Smooth muscle cell (in vitro differentiated cells): ENCODE measurements at regions not wholly inside any gene's neighbourhood (a gene's known extent, or its start where the extent isn't known, plus 50 kb on each side); places are given as distances from the start of the nearest gene placed in this dataset.

Experiments used
- DNase-seq: peaks from one replicate; lab custom pipeline; 2025; ENCODE audit not compliant: unreplicated experiment; lab: John Stamatoyannopoulos, UW
- H2AFZ ChIP-seq: fragments of 200-600 bp; sonication (generic); 2 replicates; pipeline ENCODE4 v1.6.0; 2016; ENCODE audit warnings: antibody characterized with exemption, low read depth, mild to moderate bottlenecking
- H3F3A ChIP-seq: fragments of 200-600 bp; sonication (generic); 2 replicates; pipeline ENCODE4 v1.6.0; 2017; ENCODE audit warnings: antibody characterized with exemption, low read depth
- H3K27ac ChIP-seq: fragments of 200-600 bp; sonication (generic); 2 replicates; pipeline ENCODE4 v1.5.1; 2016; ENCODE audit warnings: low read depth, mild to moderate bottlenecking
- H3K27me3 ChIP-seq: fragments of 200-600 bp; sonication (generic); 2 replicates; pipeline ENCODE4 v1.6.1; 2016; ENCODE audit warnings: low read depth, mild to moderate bottlenecking
- H3K36me3 ChIP-seq: fragments of 200-600 bp; sonication (generic); 2 replicates; pipeline ENCODE4 v1.5.1; 2016; ENCODE audit warnings: low read depth
- H3K4me1 ChIP-seq: fragments of 200-600 bp; sonication (generic); 2 replicates; pipeline ENCODE4 v1.5.1; 2016; ENCODE audit warnings: low read depth
- H3K4me2 ChIP-seq: fragments of 200-600 bp; sonication (generic); 2 replicates; pipeline ENCODE4 v1.6.0; 2016; ENCODE audit warnings: mild to moderate bottlenecking
- H3K4me3 ChIP-seq: fragments of 200-600 bp; sonication (generic); 2 replicates; pipeline ENCODE4 v1.5.1; 2016; ENCODE audit warnings: mild to moderate bottlenecking
- H3K79me2 ChIP-seq: fragments of 200-600 bp; sonication (generic); 2 replicates; pipeline ENCODE4 v1.6.0; 2016; ENCODE audit warnings: low read depth, mild to moderate bottlenecking
- H3K9ac ChIP-seq: fragments of 200-600 bp; sonication (generic); 2 replicates; pipeline ENCODE4 v1.6.0; 2016; ENCODE audit warnings: low read depth
- H3K9me3 ChIP-seq: fragments of 200-600 bp; sonication (generic); replicated peaks from 2 replicates; pipeline ENCODE4 v1.5.1; 2016; ENCODE audit warnings: low read depth
- H4K20me1 ChIP-seq: fragments of 200-600 bp; sonication (generic); 2 replicates; pipeline ENCODE4 v1.6.0; 2016; ENCODE audit warnings: low read depth
- WGBS: methylation state at CpG from one replicate; pipeline ENCODE4 v1.1.7; 2016; ENCODE audit warnings: low lambda C conversion rate; 5-methylcytosine and 5-hydroxymethylcytosine counted together
- TF ChIP-seq, protein P1 (sequence below): fragments of 200-600 bp; sonication (generic); IDR thresholded peaks from 2 replicates; pipeline ENCODE4 v1.5.1; 2017; ENCODE audit warnings: borderline replicate concordance, mild to moderate bottlenecking, antibody characterized with exemption; ENCODE audit not compliant: insufficient read depth, poor library complexity, severe bottlenecking

DNA sequence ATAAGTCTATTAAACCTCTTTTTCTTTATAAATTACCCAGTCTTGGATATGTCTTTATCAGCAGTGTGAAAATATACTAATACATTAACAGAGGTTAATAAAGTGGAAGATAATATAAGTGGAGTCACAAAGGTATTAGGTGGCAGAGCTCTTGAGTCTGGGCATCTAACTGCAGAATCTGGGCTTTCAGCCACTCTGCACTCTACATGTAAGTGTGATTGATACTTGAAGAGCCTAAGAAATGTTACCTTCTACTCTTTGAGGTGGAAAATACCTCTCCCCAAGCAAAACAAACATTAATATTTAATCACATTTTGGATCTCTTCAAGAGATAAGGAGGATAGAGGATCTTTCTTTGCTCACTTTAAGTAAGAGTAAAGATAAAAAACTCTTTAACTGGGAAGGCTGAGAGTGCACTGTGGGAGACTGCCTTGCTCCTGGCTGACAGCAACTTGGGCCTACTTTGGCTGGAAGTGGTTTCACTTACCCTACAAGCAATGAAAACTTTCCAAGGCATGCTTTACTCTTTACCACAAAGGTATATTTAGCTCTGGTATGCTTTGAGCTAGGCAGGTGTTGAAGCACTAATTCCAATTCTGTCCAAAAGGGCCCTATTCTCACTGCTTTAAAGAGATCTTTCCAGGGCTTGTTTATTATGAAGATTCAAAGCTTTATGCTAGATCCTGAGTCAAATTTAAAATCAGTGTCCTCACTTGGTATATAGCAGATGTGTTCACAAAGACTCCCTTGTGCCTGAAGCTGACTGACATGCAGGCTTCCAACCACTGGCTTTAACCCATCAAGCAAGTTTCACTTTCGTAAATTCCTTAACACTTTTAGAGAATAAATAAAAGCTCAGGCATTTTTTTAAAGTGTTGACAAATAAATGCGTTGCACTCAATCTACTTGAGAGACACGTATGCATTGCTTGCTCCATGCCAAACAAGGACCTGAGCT is 245.3 kb upstream of the ZP4 start:
- TF ChIP-seq, protein P1, sequence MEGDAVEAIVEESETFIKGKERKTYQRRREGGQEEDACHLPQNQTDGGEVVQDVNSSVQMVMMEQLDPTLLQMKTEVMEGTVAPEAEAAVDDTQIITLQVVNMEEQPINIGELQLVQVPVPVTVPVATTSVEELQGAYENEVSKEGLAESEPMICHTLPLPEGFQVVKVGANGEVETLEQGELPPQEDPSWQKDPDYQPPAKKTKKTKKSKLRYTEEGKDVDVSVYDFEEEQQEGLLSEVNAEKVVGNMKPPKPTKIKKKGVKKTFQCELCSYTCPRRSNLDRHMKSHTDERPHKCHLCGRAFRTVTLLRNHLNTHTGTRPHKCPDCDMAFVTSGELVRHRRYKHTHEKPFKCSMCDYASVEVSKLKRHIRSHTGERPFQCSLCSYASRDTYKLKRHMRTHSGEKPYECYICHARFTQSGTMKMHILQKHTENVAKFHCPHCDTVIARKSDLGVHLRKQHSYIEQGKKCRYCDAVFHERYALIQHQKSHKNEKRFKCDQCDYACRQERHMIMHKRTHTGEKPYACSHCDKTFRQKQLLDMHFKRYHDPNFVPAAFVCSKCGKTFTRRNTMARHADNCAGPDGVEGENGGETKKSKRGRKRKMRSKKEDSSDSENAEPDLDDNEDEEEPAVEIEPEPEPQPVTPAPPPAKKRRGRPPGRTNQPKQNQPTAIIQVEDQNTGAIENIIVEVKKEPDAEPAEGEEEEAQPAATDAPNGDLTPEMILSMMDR, result no peak
- no peak overlapping the region for H3K27ac ChIP-seq
- no peaks in the 10 kb centered on the region for H3K4me1 ChIP-seq
- H3K9ac ChIP-seq, result no peak overlapping the region
- H3F3A ChIP-seq, result no peaks in the 10 kb centered on the region
- no peak overlapping the region for H3K4me2 ChIP-seq
- H3K4me3 ChIP-seq, result no peak overlapping the region
- H2AFZ ChIP-seq, result no peak overlapping the region
- DNase-seq, result no peak
- H3K36me3 ChIP-seq, result no peaks in the 10 kb centered on the region
- 92% methylated on average over 3 of the region's 3 CpGs for WGBS
- no peaks in the 10 kb centered on the region for H3K27me3 ChIP-seq
- H3K79me2 ChIP-seq, result no peaks in the 10 kb centered on the region
- no peaks in the 10 kb centered on the region for H3K9me3 ChIP-seq
- no peaks in the 10 kb centered on the region for H4K20me1 ChIP-seq

DNA sequence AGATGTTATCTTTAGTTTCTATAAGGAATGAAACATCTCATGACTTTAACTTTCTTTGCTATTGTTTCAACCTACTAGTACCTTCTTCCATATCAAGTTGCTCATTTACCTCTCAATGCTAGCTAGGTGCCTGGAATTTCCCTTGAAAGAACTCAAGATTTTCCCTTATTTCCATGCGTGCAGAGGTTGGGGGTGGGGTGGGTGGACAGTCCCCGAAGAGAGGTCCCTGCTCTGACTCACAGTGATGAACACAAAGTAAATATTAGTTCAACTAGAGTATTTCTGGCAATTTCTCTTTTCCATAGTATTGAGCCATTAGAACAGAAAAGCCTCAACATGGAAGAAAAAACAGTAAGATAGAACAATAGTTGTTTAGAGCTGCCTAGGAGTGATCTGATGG is 239.0 kb upstream of the ZP4 start:
- H3K4me2 ChIP-seq, result no peak overlapping the region
- DNase-seq, result no peak
- no peaks in the 10 kb centered on the region for H3K27me3 ChIP-seq

DNA sequence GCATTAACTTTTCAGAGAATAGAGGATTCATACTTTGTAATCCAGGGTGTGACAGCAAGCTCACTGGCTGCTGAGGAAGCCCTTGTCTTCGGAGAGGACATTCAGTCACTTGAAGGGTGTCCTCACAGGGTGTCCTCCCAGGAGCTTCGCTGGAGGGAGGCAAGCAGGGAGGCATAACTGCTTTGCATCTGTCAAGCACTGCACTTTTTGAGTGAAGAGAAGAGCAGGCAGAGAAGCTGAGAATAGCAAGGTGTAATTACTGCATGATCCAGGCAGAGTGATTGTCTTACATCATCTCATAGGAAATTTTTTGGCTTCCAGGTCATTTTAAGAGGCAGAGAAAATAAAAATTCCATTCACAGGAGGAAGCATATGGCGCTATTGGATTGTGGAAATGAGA is 232.5 kb upstream of the ZP4 start:
- Histone ChIP-seq H3K36me3 (no peaks in the 10 kb centered on the region), H3F3A (no peaks in the 10 kb centered on the region), H3K79me2 (no peaks in the 10 kb centered on the region), H3K4me1 (no peaks in the 10 kb centered on the region), H3K27me3 (no peaks in the 10 kb centered on the region), H2AFZ (no peak overlapping the region), H3K9me3 (no peaks in the 10 kb centered on the region), H3K4me2 (no peak overlapping the region), H3K27ac (no peak overlapping the region), H3K9ac (no peak overlapping the region), H3K4me3 (no peak overlapping the region), H4K20me1 (no peaks in the 10 kb centered on the region)
- WGBS, result 81% methylated on average over 3 of the region's 3 CpGs
- DNase-seq, result no peak
- TF ChIP-seq, protein P1, result no peak

More for the DNA sequence above, 239.0 kb upstream of the ZP4 start:
- Histone ChIP-seq H3K79me2 (no peaks in the 10 kb centered on the region), H3F3A (no peaks in the 10 kb centered on the region), H3K9ac (no peak overlapping the region), H3K4me1 (no peaks in the 10 kb centered on the region), H3K9me3 (no peaks in the 10 kb centered on the region), H4K20me1 (no peaks in the 10 kb centered on the region), H3K4me3 (no peak overlapping the region), H3K36me3 (no peaks in the 10 kb centered on the region), H3K27ac (no peak overlapping the region), H2AFZ (no peak overlapping the region)
- TF ChIP-seq, protein P1, result no peak
- 49% methylated on average over 2 of the region's 2 CpGs for WGBS

DNA sequence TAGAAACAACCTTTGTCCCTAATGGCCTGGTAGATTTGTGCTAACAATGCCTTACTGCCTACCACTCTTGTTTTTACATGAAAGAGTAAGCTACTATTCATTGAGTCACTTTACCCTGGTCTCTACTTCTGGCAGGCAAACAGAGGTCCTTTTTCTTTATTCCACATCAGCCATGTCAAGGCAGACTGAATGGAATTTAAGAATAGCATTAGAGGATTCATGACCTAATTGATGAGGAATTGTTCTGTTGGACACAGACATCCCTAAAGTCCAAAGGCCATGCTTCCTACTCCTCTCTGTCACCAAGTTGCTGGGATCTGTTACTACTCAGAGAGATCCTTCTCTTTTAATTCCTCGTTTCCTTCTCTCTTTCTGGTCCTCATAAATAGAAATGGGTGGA is 229.1 kb upstream of the ZP4 start:
- Histone ChIP-seq H3K4me3 (no peak overlapping the region), H3K4me1 (no peaks in the 10 kb centered on the region), H3K9ac (no peak overlapping the region), H3K36me3 (no peaks in the 10 kb centered on the region), H3K27me3 (no peaks in the 10 kb centered on the region), H3K27ac (no peak overlapping the region), H4K20me1 (no peaks in the 10 kb centered on the region), H3K9me3 (no peaks in the 10 kb centered on the region), H3F3A (no peaks in the 10 kb centered on the region), H3K4me2 (no peak overlapping the region), H3K79me2 (no peaks in the 10 kb centered on the region), H2AFZ (no peak overlapping the region)
- no peak for DNase-seq
- WGBS, result 87% methylated on average over 1 of the region's 1 CpG
- TF ChIP-seq, protein P1, result no peak
